H1 (cell line): ENCODE measurements at regions not wholly inside any gene's neighbourhood (a gene's known extent, or its start where the extent isn't known, plus 50 kb on each side); places are given as distances from the start of the nearest gene placed in this dataset.

ENCODE experiments used
- CEBPB ChIP-seq: IDR thresholded peaks from 2 replicates; pipeline ENCODE4 v1.6.1; 2012; ENCODE audit warnings: low read depth, low read length
- SAP30 ChIP-seq: fragments of 300-600 bp; sonication (generic); IDR thresholded peaks from 2 replicates; pipeline ENCODE4 v1.7.1; 2012; ENCODE audit warnings: low read length, moderate library complexity, mild to moderate bottlenecking, inconsistent platforms; ENCODE audit not compliant: insufficient read depth, insufficient replicate concordance
- ZNF274 ChIP-seq: IDR thresholded peaks from 2 replicates; pipeline ENCODE4 v1.7.0; 2012; ENCODE audit warnings: low read length, borderline replicate concordance; ENCODE audit errors: extremely low read depth
- TF ChIP-seq, protein P1 (sequence below): fragments of 300-600 bp; sonication (generic); IDR thresholded peaks from 2 replicates; pipeline ENCODE4 v1.7.1; 2012; ENCODE audit warnings: low read length, moderate library complexity, mild to moderate bottlenecking, inconsistent platforms; ENCODE audit not compliant: insufficient replicate concordance

DNA sequence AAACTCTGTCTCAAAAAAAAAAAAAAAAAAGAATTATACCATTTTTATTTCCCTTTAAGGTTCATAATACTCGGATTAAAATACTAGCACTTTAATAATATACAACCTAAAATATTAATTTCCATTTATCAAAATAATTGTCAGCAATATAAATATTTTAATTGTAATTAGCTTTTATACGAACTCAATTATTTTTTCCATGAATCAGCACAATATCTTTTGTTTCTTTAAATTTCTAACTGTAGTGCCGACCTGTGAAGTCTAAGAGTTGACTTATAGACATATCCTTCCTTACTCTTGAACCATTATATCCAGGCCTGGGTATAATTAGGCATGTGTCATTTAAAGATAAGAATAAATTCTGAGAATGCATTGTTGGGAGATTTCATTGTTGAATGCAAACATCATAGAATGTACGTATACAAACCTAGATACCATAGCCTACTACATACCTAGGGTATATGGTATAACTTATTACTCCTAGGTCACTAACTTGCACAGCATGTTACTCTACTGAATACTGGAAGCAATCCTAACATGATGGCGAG is 996.7 kb upstream of the TMPRSS15 start (continued):
- TF ChIP-seq, protein P1, sequence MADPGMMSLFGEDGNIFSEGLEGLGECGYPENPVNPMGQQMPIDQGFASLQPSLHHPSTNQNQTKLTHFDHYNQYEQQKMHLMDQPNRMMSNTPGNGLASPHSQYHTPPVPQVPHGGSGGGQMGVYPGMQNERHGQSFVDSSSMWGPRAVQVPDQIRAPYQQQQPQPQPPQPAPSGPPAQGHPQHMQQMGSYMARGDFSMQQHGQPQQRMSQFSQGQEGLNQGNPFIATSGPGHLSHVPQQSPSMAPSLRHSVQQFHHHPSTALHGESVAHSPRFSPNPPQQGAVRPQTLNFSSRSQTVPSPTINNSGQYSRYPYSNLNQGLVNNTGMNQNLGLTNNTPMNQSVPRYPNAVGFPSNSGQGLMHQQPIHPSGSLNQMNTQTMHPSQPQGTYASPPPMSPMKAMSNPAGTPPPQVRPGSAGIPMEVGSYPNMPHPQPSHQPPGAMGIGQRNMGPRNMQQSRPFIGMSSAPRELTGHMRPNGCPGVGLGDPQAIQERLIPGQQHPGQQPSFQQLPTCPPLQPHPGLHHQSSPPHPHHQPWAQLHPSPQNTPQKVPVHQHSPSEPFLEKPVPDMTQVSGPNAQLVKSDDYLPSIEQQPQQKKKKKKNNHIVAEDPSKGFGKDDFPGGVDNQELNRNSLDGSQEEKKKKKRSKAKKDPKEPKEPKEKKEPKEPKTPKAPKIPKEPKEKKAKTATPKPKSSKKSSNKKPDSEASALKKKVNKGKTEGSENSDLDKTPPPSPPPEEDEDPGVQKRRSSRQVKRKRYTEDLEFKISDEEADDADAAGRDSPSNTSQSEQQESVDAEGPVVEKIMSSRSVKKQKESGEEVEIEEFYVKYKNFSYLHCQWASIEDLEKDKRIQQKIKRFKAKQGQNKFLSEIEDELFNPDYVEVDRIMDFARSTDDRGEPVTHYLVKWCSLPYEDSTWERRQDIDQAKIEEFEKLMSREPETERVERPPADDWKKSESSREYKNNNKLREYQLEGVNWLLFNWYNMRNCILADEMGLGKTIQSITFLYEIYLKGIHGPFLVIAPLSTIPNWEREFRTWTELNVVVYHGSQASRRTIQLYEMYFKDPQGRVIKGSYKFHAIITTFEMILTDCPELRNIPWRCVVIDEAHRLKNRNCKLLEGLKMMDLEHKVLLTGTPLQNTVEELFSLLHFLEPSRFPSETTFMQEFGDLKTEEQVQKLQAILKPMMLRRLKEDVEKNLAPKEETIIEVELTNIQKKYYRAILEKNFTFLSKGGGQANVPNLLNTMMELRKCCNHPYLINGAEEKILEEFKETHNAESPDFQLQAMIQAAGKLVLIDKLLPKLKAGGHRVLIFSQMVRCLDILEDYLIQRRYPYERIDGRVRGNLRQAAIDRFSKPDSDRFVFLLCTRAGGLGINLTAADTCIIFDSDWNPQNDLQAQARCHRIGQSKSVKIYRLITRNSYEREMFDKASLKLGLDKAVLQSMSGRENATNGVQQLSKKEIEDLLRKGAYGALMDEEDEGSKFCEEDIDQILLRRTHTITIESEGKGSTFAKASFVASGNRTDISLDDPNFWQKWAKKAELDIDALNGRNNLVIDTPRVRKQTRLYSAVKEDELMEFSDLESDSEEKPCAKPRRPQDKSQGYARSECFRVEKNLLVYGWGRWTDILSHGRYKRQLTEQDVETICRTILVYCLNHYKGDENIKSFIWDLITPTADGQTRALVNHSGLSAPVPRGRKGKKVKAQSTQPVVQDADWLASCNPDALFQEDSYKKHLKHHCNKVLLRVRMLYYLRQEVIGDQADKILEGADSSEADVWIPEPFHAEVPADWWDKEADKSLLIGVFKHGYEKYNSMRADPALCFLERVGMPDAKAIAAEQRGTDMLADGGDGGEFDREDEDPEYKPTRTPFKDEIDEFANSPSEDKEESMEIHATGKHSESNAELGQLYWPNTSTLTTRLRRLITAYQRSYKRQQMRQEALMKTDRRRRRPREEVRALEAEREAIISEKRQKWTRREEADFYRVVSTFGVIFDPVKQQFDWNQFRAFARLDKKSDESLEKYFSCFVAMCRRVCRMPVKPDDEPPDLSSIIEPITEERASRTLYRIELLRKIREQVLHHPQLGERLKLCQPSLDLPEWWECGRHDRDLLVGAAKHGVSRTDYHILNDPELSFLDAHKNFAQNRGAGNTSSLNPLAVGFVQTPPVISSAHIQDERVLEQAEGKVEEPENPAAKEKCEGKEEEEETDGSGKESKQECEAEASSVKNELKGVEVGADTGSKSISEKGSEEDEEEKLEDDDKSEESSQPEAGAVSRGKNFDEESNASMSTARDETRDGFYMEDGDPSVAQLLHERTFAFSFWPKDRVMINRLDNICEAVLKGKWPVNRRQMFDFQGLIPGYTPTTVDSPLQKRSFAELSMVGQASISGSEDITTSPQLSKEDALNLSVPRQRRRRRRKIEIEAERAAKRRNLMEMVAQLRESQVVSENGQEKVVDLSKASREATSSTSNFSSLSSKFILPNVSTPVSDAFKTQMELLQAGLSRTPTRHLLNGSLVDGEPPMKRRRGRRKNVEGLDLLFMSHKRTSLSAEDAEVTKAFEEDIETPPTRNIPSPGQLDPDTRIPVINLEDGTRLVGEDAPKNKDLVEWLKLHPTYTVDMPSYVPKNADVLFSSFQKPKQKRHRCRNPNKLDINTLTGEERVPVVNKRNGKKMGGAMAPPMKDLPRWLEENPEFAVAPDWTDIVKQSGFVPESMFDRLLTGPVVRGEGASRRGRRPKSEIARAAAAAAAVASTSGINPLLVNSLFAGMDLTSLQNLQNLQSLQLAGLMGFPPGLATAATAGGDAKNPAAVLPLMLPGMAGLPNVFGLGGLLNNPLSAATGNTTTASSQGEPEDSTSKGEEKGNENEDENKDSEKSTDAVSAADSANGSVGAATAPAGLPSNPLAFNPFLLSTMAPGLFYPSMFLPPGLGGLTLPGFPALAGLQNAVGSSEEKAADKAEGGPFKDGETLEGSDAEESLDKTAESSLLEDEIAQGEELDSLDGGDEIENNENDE: no peak
- TF ChIP-seq CEBPB: no peak
- TF ChIP-seq ZNF274: no peak
- TF ChIP-seq SAP30: no peak
